Endothelial cell of umbilical vein (primary cell): ENCODE measurements at regions not wholly inside any gene's neighbourhood (a gene's known extent, or its start where the extent isn't known, plus 50 kb on each side); places are given as distances from the start of the nearest gene placed in this dataset.

Experiments used
- BruUV-seq: library from RNA; stranded (reverse); fragments of 400-500 nt; replicated peaks from 2 replicates; lab custom pipeline; 2021; lab: Mats Ljungman, UMichigan
- CTCF ChIA-PET: fragments of 300-600, 350-600 bp; sonication (Branson Sonifier 250); formaldehyde crosslinking; loops from one replicate; lab custom pipeline; 2021; ENCODE audit warnings: antibody characterized with exemption, inconsistent platforms; lab: Charles Lee
- POLR2A ChIA-PET: fragments of 300-600, 350-600 bp; sonication (Branson Sonifier 250); formaldehyde crosslinking; loops from one replicate; lab custom pipeline; 2021; ENCODE audit warnings: antibody characterized with exemption, inconsistent platforms; lab: Charles Lee
- DNase-seq: peaks from one replicate; pipeline ENCODE4 v3.0.0-alpha.2; 2011; ENCODE audit warnings: low read depth, low spot score
- FAIRE-seq: peaks from 2 replicates; lab custom pipeline; 2011; peaks lifted over from hg19 to GRCh38; lab: Jason Lieb, UNC
- H2AFZ ChIP-seq: 2 replicates; pipeline ENCODE4 v1.6.0; 2012; ENCODE audit warnings: low read depth, low read length, control low read depth, inconsistent platforms
- H3K27ac ChIP-seq: 2 replicates; pipeline ENCODE4 v1.5.1; 2011; ENCODE audit warnings: low read depth, mild to moderate bottlenecking, control low read depth, low read length, moderate library complexity; ENCODE audit not compliant: insufficient read depth
- H3K27me3 ChIP-seq, 2 experiments: 2 replicates each; pipeline versions ENCODE4 v1.6.0 to v1.6.1; 2011; ENCODE audit warnings: low read length in 2 of 2, mixed read lengths in 1 of 2; ENCODE audit not compliant: control insufficient read depth in 2 of 2, insufficient read depth in 2 of 2
- H3K36me3 ChIP-seq, 2 experiments: 2 replicates in 1 of 2; 3 replicates in 1 of 2; pipeline ENCODE4 v1.5.1; 2011; ENCODE audit warnings: low read length in 2 of 2, mild to moderate bottlenecking in 1 of 2, moderate library complexity in 1 of 2; ENCODE audit not compliant: control insufficient read depth in 2 of 2, insufficient read depth in 2 of 2; ENCODE audit errors: extremely low read depth in 1 of 2
- H3K4me1 ChIP-seq: 3 replicates; pipeline ENCODE4 v1.5.1; 2011; ENCODE audit warnings: mild to moderate bottlenecking, low read length; ENCODE audit not compliant: control insufficient read depth, insufficient read depth; ENCODE audit errors: extremely low read depth
- H3K4me2 ChIP-seq: 2 replicates; pipeline ENCODE4 v1.6.1; 2011; ENCODE audit warnings: low read length, control low read depth, mixed read lengths; ENCODE audit not compliant: insufficient read depth
- H3K4me3 ChIP-seq, 3 experiments: fragments of 200-600 bp in 1 of 3; sonication (generic), shearing (Covaris generic) in 1 of 3; replicated peaks in 1 of 3; 2 replicates each; pipeline ENCODE4 v1.5.1; 2011 to 2016; ENCODE audit warnings: control low read depth in 3 of 3, low read length in 3 of 3, mild to moderate bottlenecking in 2 of 3, inconsistent platforms in 1 of 3, low read depth in 1 of 3, moderate library complexity in 1 of 3; ENCODE audit not compliant: insufficient read depth in 1 of 3
- H3K79me2 ChIP-seq: 2 replicates; pipeline ENCODE4 v1.6.0; 2012; ENCODE audit warnings: low read length, inconsistent platforms; ENCODE audit not compliant: control insufficient read depth, insufficient read depth
- H3K9ac ChIP-seq: replicated peaks from 2 replicates; pipeline ENCODE3; 2011; ENCODE audit warnings: low read length, control low read depth; ENCODE audit not compliant: insufficient read depth; ENCODE audit errors: extremely low read depth
- H3K9me1 ChIP-seq: replicated peaks from 3 replicates; pipeline ENCODE4 v1.6.0; 2011; ENCODE audit warnings: mild to moderate bottlenecking, low read length; ENCODE audit not compliant: control insufficient read depth, insufficient read depth; ENCODE audit errors: extremely low read depth
- H3K9me3 ChIP-seq: replicated peaks from 2 replicates; pipeline ENCODE4 v1.5.1; 2012; ENCODE audit warnings: low read length, inconsistent platforms; ENCODE audit not compliant: control insufficient read depth, insufficient read depth
- H4K20me1 ChIP-seq: replicated peaks from 2 replicates; pipeline ENCODE3; 2011; ENCODE audit warnings: mild to moderate bottlenecking, low read length; ENCODE audit not compliant: control insufficient read depth, insufficient read depth; ENCODE audit errors: extremely low read depth
- CTCF ChIP-seq, 2 donors: IDR thresholded peaks; 1 replicate in 1 of 2; 2 replicates in 1 of 2; pipeline ENCODE4 v1.5.1; 2011; ENCODE audit warnings: low read length in 2 of 2, mild to moderate bottlenecking in 2 of 2, moderate library complexity in 2 of 2, control low read depth in 1 of 2, inconsistent platforms in 1 of 2, low read depth in 1 of 2; ENCODE audit not compliant: insufficient read depth in 1 of 2; ENCODE audit errors: extremely low read depth in 1 of 2
- EZH2 ChIP-seq: IDR thresholded peaks from 2 replicates; pipeline ENCODE4 v1.6.1; 2012; ENCODE audit warnings: borderline replicate concordance, low read depth, mild to moderate bottlenecking, moderate library complexity, low read length, inconsistent platforms; ENCODE audit not compliant: severe bottlenecking
- FOS ChIP-seq: IDR thresholded peaks from 2 replicates; pipeline ENCODE4 v1.6.1; 2011; ENCODE audit warnings: mild to moderate bottlenecking, low read length, moderate library complexity, borderline replicate concordance; ENCODE audit not compliant: insufficient read depth
- GATA2 ChIP-seq: IDR thresholded peaks from 2 replicates; pipeline ENCODE4 v1.7.0; 2011; ENCODE audit warnings: low read depth, mild to moderate bottlenecking, moderate library complexity, mixed read lengths, low read length; ENCODE audit not compliant: insufficient read length, insufficient read depth
- JUN ChIP-seq: IDR thresholded peaks from 2 replicates; pipeline ENCODE4 v1.6.1; 2011; ENCODE audit warnings: borderline replicate concordance, low read depth; ENCODE audit not compliant: insufficient read length, insufficient read depth
- MAX ChIP-seq: IDR thresholded peaks from 2 replicates; pipeline ENCODE4 v1.6.1; 2011; ENCODE audit not compliant: insufficient read depth, insufficient read length
- MYC ChIP-seq: IDR thresholded peaks from one replicate; pipeline ENCODE4 v1.6.1; 2011; ENCODE audit warnings: mild to moderate bottlenecking, low read depth, low read length
- POLR2A ChIP-seq: IDR thresholded peaks from 2 replicates; pipeline ENCODE4 v1.6.1; 2012; ENCODE audit warnings: low read depth, mild to moderate bottlenecking, control low read depth, low read length
- POLR2AphosphoS5 ChIP-seq: IDR thresholded peaks from 2 replicates; pipeline ENCODE4 v1.6.1; 2012; ENCODE audit warnings: low read depth, mild to moderate bottlenecking, control low read depth, low read length, moderate library complexity; ENCODE audit not compliant: insufficient read depth
- dilution Hi-C: fragments of 300-500 bp; cut with MboI; formaldehyde crosslinking; loops from one replicate; pipeline ENCODE4 v1.15.0; 2019; ENCODE audit warnings: low sequenced_read_pairs; ENCODE audit not compliant: extremely low pct_ligation_motif_present
- intact Hi-C: fragments of 100-400 bp; cut with micrococcal nuclease; formaldehyde crosslinking; loops from one replicate; pipeline ENCODE4 v1.10.0; 2022

- H3K36me3 ChIP-seq = no peaks in the 10 kb centered on the region
- POLR2A ChIA-PET = no interaction called here
- H4K20me1 ChIP-seq = no peaks in the 10 kb centered on the region
- no peak overlapping the region for H3K4me3 ChIP-seq
- H3K27me3 ChIP-seq = no peaks in the 10 kb centered on the region
- H3K27ac ChIP-seq = no peak overlapping the region
- no peak for DNase-seq
- H3K9me1 ChIP-seq = no peaks in the 10 kb centered on the region
- dilution Hi-C loops (no loop called here), intact Hi-C loops (no loop called here)
- no peak overlapping the region for H3K9ac ChIP-seq
- BruUV-seq = no TSS peak
- FAIRE-seq = no peak
- CTCF ChIA-PET = no interaction called here
- no peaks in the 10 kb centered on the region for H3K4me1 ChIP-seq
- TF ChIP-seq MAX (no peak), POLR2A (no peak), EZH2 (no peak), JUN (no peak), CTCF (IDR thresholded peaks at IDR 0.05; ENCODE audit: extremely low read depth in 1 of 2, insufficient read depth in 1 of 2, low read depth in 1 of 2, low read length in 2 of 2) (no peak), FOS (no peak), POLR2AphosphoS5 (no peak), GATA2 (no peak), MYC (no peak)
- H3K79me2 ChIP-seq = no peaks in the 10 kb centered on the region
- H2AFZ ChIP-seq = no peak overlapping the region
- H3K4me2 ChIP-seq = no peak overlapping the region
- H3K9me3 ChIP-seq = peaks cover 2% of the 10 kb centered on the region
Observed at GRCh38 chr11:71305451-71306125, 53.2 kb upstream of the SHANK2 start.
